Left forelimb (tissue), 1 donor: ENCODE measurements at regions not wholly inside any gene's neighbourhood (a gene's known extent, or its start where the extent isn't known, plus 50 kb on each side); places are given as distances from the start of the nearest gene placed in this dataset.
"Not testable (repeated sequence)": the region's sequence is repeated elsewhere in the genome, so short reads cannot be mapped to it uniquely, and the experiment has no call there.

Experiments used
- DNase-seq: peaks from one replicate; pipeline ENCODE4 v3.0.0-alpha.2; 2018; ENCODE audit warnings: low spot score

GRCh38 chr2:176424746-176425145, 155.5 kb downstream of the MTX2 start:
- no peak for DNase-seq

- DNase-seq = no peak
Measured at GRCh38 chr2:176427549-176427948, 158.3 kb downstream of the MTX2 start.

- not testable (repeated sequence) for DNase-seq
Measured at GRCh38 chr2:176428944-176429469, 159.8 kb downstream of the MTX2 start.

- DNase-seq = no peak
Measured at GRCh38 chr2:176432434-176432833, 163.2 kb downstream of the MTX2 start.

GRCh38 chr2:176435729-176436128, 166.5 kb downstream of the MTX2 start:
- no peak for DNase-seq

GRCh38 chr2:176443946-176444345, 174.7 kb downstream of the MTX2 start:
- no peak for DNase-seq

- DNase-seq = no peak
Measured at GRCh38 chr2:176445956-176446355, 176.7 kb downstream of the MTX2 start.

GRCh38 chr2:176446718-176447414, 177.6 kb downstream of the MTX2 start:
- DNase-seq = no peak

- no peak for DNase-seq
Measured at GRCh38 chr2:176447616-176448015, 178.4 kb downstream of the MTX2 start.

- DNase-seq = no peak
Measured at GRCh38 chr2:176449852-176450251, 180.6 kb downstream of the MTX2 start.

GRCh38 chr2:176453784-176454183, 184.5 kb downstream of the MTX2 start:
- DNase-seq = no peak

- peak; percentile 92 for DNase-seq
Measured at GRCh38 chr2:176454893-176455815, 185.9 kb downstream of the MTX2 start.

GRCh38 chr2:176455816-176456291, 186.6 kb downstream of the MTX2 start:
- peak; percentile 76 for DNase-seq

GRCh38 chr2:176457481-176457880, 188.2 kb downstream of the MTX2 start:
- no peak for DNase-seq

GRCh38 chr2:176461098-176461808, 192.0 kb downstream of the MTX2 start:
- no peak for DNase-seq

GRCh38 chr2:176461809-176462670, 192.8 kb downstream of the MTX2 start:
- DNase-seq = no peak

GRCh38 chr2:176463546-176463945, 194.3 kb downstream of the MTX2 start:
- DNase-seq = no peak

GRCh38 chr2:176464886-176465564, 195.8 kb downstream of the MTX2 start:
- DNase-seq = no peak

GRCh38 chr2:176466918-176467452, 197.7 kb downstream of the MTX2 start:
- DNase-seq = no peak

GRCh38 chr2:176467595-176467994, 198.4 kb downstream of the MTX2 start:
- no peak for DNase-seq
